GM12874 (cell line): ENCODE measurements at regions not wholly inside any gene's neighbourhood (a gene's known extent, or its start where the extent isn't known, plus 50 kb on each side); places are given as distances from the start of the nearest gene placed in this dataset.

Experiments
- TF ChIP-seq, protein P1 (sequence below): IDR thresholded peaks from 2 replicates; pipeline ENCODE4 v1.5.1; 2011; ENCODE audit warnings: low read depth, mild to moderate bottlenecking, control low read depth, low read length, moderate library complexity; ENCODE audit not compliant: insufficient read depth

DNA sequence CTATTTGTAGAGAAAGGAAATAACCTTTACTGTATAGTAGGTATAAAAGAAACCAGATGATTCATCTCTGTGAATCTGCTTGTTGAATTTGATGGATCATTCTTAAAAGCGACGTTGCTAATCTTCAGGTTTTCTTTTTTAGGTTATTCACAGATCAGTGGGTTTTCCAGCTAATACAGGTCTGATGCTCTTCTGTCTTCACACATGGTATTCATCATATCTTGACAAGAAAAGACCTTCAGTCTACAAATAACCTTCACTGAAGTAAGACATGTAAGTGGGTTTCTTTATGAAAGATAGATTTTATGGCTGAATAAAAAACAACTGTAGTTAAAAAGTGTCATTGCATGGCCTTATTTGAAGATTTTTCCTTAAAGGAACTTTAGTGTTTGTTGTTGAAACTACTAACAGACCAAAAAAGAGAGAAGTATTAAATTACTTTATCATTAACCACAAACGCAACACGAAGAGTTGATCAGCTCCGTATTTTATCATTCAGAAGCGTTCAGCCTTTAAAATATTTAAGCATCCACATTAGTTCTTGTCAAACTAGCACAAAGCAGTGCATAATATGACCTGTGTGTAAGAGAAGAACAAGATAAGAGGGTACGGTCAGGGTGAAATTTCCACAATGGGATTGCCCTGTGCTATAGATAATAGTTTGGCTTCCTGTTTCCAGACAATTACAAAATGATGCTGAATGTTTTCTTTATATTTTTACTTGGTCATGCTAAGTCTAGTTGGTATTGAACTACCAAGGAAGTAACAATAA lies 299.5 kb downstream of the MZT1 start:
- TF ChIP-seq, protein P1, sequence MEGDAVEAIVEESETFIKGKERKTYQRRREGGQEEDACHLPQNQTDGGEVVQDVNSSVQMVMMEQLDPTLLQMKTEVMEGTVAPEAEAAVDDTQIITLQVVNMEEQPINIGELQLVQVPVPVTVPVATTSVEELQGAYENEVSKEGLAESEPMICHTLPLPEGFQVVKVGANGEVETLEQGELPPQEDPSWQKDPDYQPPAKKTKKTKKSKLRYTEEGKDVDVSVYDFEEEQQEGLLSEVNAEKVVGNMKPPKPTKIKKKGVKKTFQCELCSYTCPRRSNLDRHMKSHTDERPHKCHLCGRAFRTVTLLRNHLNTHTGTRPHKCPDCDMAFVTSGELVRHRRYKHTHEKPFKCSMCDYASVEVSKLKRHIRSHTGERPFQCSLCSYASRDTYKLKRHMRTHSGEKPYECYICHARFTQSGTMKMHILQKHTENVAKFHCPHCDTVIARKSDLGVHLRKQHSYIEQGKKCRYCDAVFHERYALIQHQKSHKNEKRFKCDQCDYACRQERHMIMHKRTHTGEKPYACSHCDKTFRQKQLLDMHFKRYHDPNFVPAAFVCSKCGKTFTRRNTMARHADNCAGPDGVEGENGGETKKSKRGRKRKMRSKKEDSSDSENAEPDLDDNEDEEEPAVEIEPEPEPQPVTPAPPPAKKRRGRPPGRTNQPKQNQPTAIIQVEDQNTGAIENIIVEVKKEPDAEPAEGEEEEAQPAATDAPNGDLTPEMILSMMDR: no peak

DNA sequence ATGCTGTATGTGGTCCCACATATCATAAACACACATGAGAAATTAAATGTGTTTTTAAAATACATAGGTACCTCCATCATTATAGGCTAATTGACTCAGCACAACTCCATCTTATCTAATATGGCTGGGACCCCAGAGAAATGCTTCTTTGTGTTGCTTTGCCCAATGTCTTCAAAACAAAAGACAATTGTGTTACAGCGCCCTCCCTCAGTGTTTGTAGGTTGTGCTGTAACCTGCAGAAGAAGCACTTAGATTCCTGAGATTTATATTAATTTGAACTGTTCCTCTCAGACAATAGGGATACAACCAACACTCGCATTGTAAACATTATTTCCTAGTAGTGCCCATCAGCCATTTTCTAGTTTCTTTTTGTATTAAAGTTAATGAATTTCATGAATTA lies 303.4 kb downstream of the MZT1 start:
- TF ChIP-seq, protein P1: no peak

- TF ChIP-seq, protein P1: no peak
Measured at GRCh38 chr13:72415817-72416216, 311.6 kb downstream of the MZT1 start.

GRCh38 chr13:72412481-72412880 lies 314.9 kb downstream of the MZT1 start:
- TF ChIP-seq, protein P1: no peak

GRCh38 chr13:72405441-72405840 lies 322.0 kb downstream of the MZT1 start:
- TF ChIP-seq, protein P1: no peak

DNA sequence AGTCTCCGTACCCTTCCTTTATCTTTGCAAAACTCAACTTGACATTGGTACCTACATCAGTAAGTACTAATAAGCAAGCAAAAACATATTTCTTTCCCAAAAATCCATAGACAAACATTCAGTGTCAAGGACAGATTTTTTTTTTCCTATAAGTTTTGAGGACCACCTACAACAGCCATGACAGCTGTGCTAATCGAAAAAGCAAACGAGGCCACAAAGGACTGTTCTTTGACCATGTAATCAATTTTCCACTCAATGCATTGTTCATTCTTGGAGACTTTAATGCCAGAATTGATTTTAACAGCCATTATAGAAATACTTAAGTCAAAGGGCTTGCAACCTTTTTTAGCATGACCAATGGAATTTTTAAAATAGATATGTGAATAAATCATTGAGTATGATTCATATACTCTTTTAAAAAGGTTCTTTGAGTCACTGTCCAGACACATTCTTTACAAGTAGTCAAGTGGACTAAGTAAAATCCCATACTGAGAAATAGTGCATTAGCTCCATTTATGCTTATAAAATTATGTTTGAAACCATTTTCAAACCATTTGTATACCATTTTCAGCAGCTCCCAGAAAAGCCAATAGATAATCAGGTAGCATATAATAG lies 323.9 kb downstream of the MZT1 start:
- TF ChIP-seq, protein P1: no peak

DNA sequence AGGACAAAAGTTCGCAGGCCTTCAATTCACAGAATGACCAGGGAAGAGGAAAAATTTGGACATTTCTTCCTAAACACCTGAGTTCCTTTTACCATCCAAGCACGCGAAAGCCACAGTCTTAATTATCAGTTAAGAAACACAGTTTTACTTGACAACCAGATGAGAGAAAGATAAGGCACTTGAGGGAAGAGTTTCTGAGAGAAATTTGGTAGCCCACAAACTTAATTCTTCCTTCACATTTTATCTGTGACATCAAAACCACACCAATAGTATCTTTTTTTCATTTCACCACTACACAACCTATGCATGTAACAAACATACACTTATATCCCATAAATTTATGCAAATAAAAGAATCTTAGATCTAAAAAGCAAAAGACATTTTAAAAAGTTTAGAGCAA lies 326.6 kb downstream of the MZT1 start:
- TF ChIP-seq, protein P1: no peak
